IMR-90 (cell line): ENCODE measurements at regions not wholly inside any gene's neighbourhood (a gene's known extent, or its start where the extent isn't known, plus 50 kb on each side); places are given as distances from the start of the nearest gene placed in this dataset.

Experiments
- ATAC-seq: fragments of 200-7000 bp; cut with Tn5 transposase; 2 replicates; pipeline ENCODE4 v1.9.1; 2020; ENCODE audit warnings: low read depth, mild to moderate bottlenecking, moderate library complexity
- BruUV-seq: library from RNA; stranded (reverse); fragments of 400-500 nt; replicated peaks from 2 replicates; lab custom pipeline; 2021; lab: Mats Ljungman, UMichigan
- CTCF ChIA-PET: fragments of 300-600 bp; formaldehyde crosslinking; extraction: SDS; loops from one replicate; lab custom pipeline; 2021; ENCODE audit warnings: antibody characterized with exemption; lab: Yijun Ruan, JAX
- POLR2A ChIA-PET: fragments of 300-600 bp; sonication (Branson Sonifier 250); formaldehyde crosslinking; loops from one replicate; lab custom pipeline; 2022; ENCODE audit warnings: antibody characterized with exemption; ENCODE audit not compliant: unreplicated experiment; lab: Charles Lee
- DNase-seq: peaks from one replicate; pipeline ENCODE4 v3.0.0; 2013
- H2AFZ ChIP-seq: replicated peaks from 2 replicates; pipeline ENCODE3; 2013; ENCODE audit warnings: low read length, mild to moderate bottlenecking; ENCODE audit not compliant: poor library complexity
- H2AK5ac ChIP-seq: 2 replicates; pipeline ENCODE4 v1.6.1; 2013; ENCODE audit warnings: low read depth, low read length, inconsistent platforms
- H2AK9ac ChIP-seq: replicated peaks from 2 replicates; pipeline ENCODE3; 2013; ENCODE audit warnings: mild to moderate bottlenecking, low read depth, low read length, moderate library complexity; ENCODE audit not compliant: poor library complexity
- H2BK120ac ChIP-seq: 2 replicates; pipeline ENCODE4 v1.6.1; 2013; ENCODE audit warnings: low read depth, low read length, inconsistent platforms
- H2BK15ac ChIP-seq: 3 replicates; pipeline ENCODE4 v1.6.1; 2013; ENCODE audit warnings: low read depth, low read length, inconsistent platforms
- H2BK20ac ChIP-seq: 2 replicates; pipeline ENCODE4 v1.6.1; 2013; ENCODE audit warnings: low read depth, mild to moderate bottlenecking, inconsistent platforms, low read length, moderate library complexity
- H2BK5ac ChIP-seq: 2 replicates; pipeline ENCODE4 v1.6.1; 2013; ENCODE audit warnings: mild to moderate bottlenecking, low read depth, low read length, inconsistent platforms; ENCODE audit not compliant: poor library complexity, severe bottlenecking
- H3K14ac ChIP-seq: replicated peaks from 2 replicates; pipeline ENCODE4 v1.6.1; 2013; ENCODE audit warnings: low read depth, low read length, inconsistent platforms
- H3K18ac ChIP-seq: 2 replicates; pipeline ENCODE4 v1.6.1; 2013; ENCODE audit warnings: low read depth, low read length, control low read depth
- H3K23ac ChIP-seq: 2 replicates; pipeline ENCODE4 v1.6.1; 2013; ENCODE audit warnings: low read depth, low read length, inconsistent platforms
- H3K27ac ChIP-seq: 2 replicates; pipeline ENCODE4 v1.5.1; 2013; ENCODE audit warnings: mild to moderate bottlenecking, control low read depth, low read length; ENCODE audit not compliant: insufficient read depth
- H3K27me3 ChIP-seq: 2 replicates; pipeline ENCODE4 v1.6.1; 2013; ENCODE audit warnings: low read length; ENCODE audit not compliant: control insufficient read depth, insufficient read depth
- H3K36me3 ChIP-seq: 2 replicates; pipeline ENCODE4 v1.6.1; 2013; ENCODE audit warnings: low read length, mixed read lengths; ENCODE audit not compliant: control insufficient read depth, insufficient read depth
- H3K4ac ChIP-seq: 2 replicates; pipeline ENCODE4 v1.6.1; 2013; ENCODE audit warnings: low read depth, low read length, inconsistent platforms
- H3K4me1 ChIP-seq: 2 replicates; pipeline ENCODE4 v1.6.1; 2013; ENCODE audit warnings: low read length, mixed read lengths; ENCODE audit not compliant: control insufficient read depth, insufficient read depth
- H3K4me2 ChIP-seq: 2 replicates; pipeline ENCODE4 v1.6.1; 2013; ENCODE audit warnings: low read depth, mild to moderate bottlenecking, control low read depth, low read length, moderate library complexity
- H3K4me3 ChIP-seq: 2 replicates; pipeline ENCODE4 v1.5.1; 2013; ENCODE audit warnings: low read depth, mild to moderate bottlenecking, control low read depth, low read length, moderate library complexity; ENCODE audit not compliant: insufficient read depth
- H3K56ac ChIP-seq: 2 replicates; pipeline ENCODE4 v1.6.1; 2013; ENCODE audit warnings: low read length, inconsistent platforms; ENCODE audit not compliant: insufficient read depth; ENCODE audit errors: extremely low read depth
- H3K79me1 ChIP-seq, 2 experiments: 2 replicates each; pipeline ENCODE4 v1.6.1; 2013; ENCODE audit warnings: low read length in 2 of 2, inconsistent platforms in 1 of 2, low read depth in 1 of 2
- H3K9ac ChIP-seq: 2 replicates; pipeline ENCODE4 v1.6.1; 2013; ENCODE audit warnings: low read depth, low read length, control low read depth
- H3K9me1 ChIP-seq: 2 replicates; pipeline ENCODE4 v1.6.1; 2013; ENCODE audit warnings: low read length, inconsistent platforms; ENCODE audit not compliant: insufficient read depth
- H3K9me3 ChIP-seq: 2 replicates; pipeline ENCODE4 v1.6.1; 2013; ENCODE audit warnings: low read length; ENCODE audit not compliant: control insufficient read depth, insufficient read depth
- H4K20me1 ChIP-seq: 2 replicates; pipeline ENCODE4 v1.6.1; 2013; ENCODE audit warnings: low read length, inconsistent platforms; ENCODE audit not compliant: insufficient read depth
- H4K5ac ChIP-seq: 2 replicates; pipeline ENCODE4 v1.6.1; 2013; ENCODE audit warnings: mild to moderate bottlenecking, low read depth, low read length, control low read depth
- H4K8ac ChIP-seq, 2 experiments: 2 replicates each; pipeline ENCODE4 v1.6.1; 2013; ENCODE audit warnings: low read depth in 2 of 2, low read length in 2 of 2, control low read depth in 1 of 2, inconsistent platforms in 1 of 2
- H4K91ac ChIP-seq: 2 replicates; pipeline ENCODE4 v1.6.1; 2013; ENCODE audit warnings: low read depth, low read length, inconsistent platforms; ENCODE audit not compliant: insufficient read depth
- BHLHE40 ChIP-seq: fragments of 150-350 bp; IDR thresholded peaks from 2 replicates; pipeline ENCODE4 v1.6.1; 2016; ENCODE audit warnings: mild to moderate bottlenecking, low read depth, low read length
- MAFK ChIP-seq: IDR thresholded peaks from 2 replicates; pipeline ENCODE4 v1.6.1; 2012; ENCODE audit warnings: low read depth, low read length, improper control_type of control experiment
- MXI1 ChIP-seq: IDR thresholded peaks from 2 replicates; pipeline ENCODE4 v1.6.1; 2012; ENCODE audit warnings: low read depth, mild to moderate bottlenecking, low read length, moderate library complexity, borderline replicate concordance
- RAD21 ChIP-seq: IDR thresholded peaks from 2 replicates; pipeline ENCODE4 v1.6.1; 2012; ENCODE audit warnings: low read length, improper control_type of control experiment
- USF2 ChIP-seq: fragments of 150-350 bp; IDR thresholded peaks from 2 replicates; pipeline ENCODE4 v1.6.1; 2017; ENCODE audit warnings: mild to moderate bottlenecking, antibody characterized with exemption, low read length, low read depth
- WGBS, 2 experiments: methylation state at CpG; one replicate each; pipeline versions ENCODE4 v1.1.5 to v1.1.7; 2013; ENCODE audit warnings: missing lambda C conversion rate in 2 of 2; ENCODE audit not compliant: insufficient read length in 1 of 2; ENCODE audit errors: extremely low coverage in 2 of 2; 5-methylcytosine and 5-hydroxymethylcytosine counted together
- dilution Hi-C: fragments of 300-500 bp; cut with HindIII; formaldehyde crosslinking; loops from one replicate; pipeline ENCODE4 v1.14.3; 2018; ENCODE audit warnings: low sequenced_read_pairs; ENCODE audit not compliant: unreplicated experiment
- in situ Hi-C: fragments of 300-500 bp; cut with MboI; formaldehyde crosslinking; loops from 3 replicates; pipeline ENCODE4 v1.14.3; 2019; ENCODE audit warnings: low sequenced_read_pairs, inconsistent platforms, mixed read lengths
- intact Hi-C: fragments of 100-400 bp; cut with micrococcal nuclease; formaldehyde crosslinking; loops from 2 replicates; pipeline ENCODE4 v1.10.0; 2022

GRCh38 chr4:159432436-159432835 lies 329.6 kb downstream of the RAPGEF2 start:
- intact Hi-C loops = no loop called here
- dilution Hi-C loops = no loop called here
- Histone ChIP-seq H3K9me1 (peaks cover 3% of the 10 kb centered on the region; the same call in 1 of the 2 replicates), H3K79me1 (no peaks in the 10 kb centered on the region), H3K56ac (no peak overlapping the region), H3K4me1 (0 out of 2 replicates have a peak, but pooled peaks cover 2% of the 10 kb centered on the region), H3K36me3 (no peaks in the 10 kb centered on the region), H2BK120ac (no peak overlapping the region), H3K27ac (no peak overlapping the region), H3K4me3 (no peak overlapping the region), H2AK9ac (no peak overlapping the region), H3K9ac (no peak overlapping the region), H3K4ac (no peak overlapping the region), H3K23ac (no peak overlapping the region), H2AK5ac (no peak overlapping the region), H3K14ac (no peak overlapping the region), H4K20me1 (no peaks in the 10 kb centered on the region), H2BK5ac (no peak overlapping the region), H3K27me3 (no peaks in the 10 kb centered on the region), H2BK15ac (no peak overlapping the region), H2AFZ (no peak overlapping the region), H2BK20ac (no peak overlapping the region), H3K9me3 (no peaks in the 10 kb centered on the region), H4K5ac (no peak overlapping the region), H4K8ac (no peak overlapping the region), H3K4me2 (no peak overlapping the region), H4K91ac (no peak overlapping the region), H3K18ac (no peak overlapping the region)
- in situ Hi-C loops = no loop called here
- no peak for ATAC-seq
- BruUV-seq = no TSS peak
- WGBS, 2 experiments = 91% methylated on average over 1 of the region's 3 CpGs; no CpG with 5 or more reads in 1 of the 2 experiments
- CTCF ChIA-PET = interaction anchor here (0.6 to 1.2 kb wide), 2 partner anchors 10 to 57 kb away, joined by 3 read pairs; no protein-coding TSS in a partner anchor
- DNase-seq = no peak
- TF ChIP-seq BHLHE40 (no peak), USF2 (no peak), MXI1 (no peak), MAFK (no peak), RAD21 (no peak)
- POLR2A ChIA-PET = no interaction called here
